CD4-positive, alpha-beta T cell (primary cell): ENCODE measurements at regions not wholly inside any gene's neighbourhood (a gene's known extent, or its start where the extent isn't known, plus 50 kb on each side); places are given as distances from the start of the nearest gene placed in this dataset.

Experiments
- ATAC-seq: fragments of 200-7000 bp; cut with Tn5 transposase; one replicate; pipeline ENCODE4 v1.10.0; 2022; ENCODE audit warnings: mild to moderate bottlenecking; ENCODE audit not compliant: poor library complexity
- CTCF ChIA-PET: fragments of 350-600 bp; sonication (Branson Sonifier 250); formaldehyde crosslinking; loops from one replicate; lab custom pipeline; 2021; ENCODE audit warnings: antibody characterized with exemption, inconsistent platforms; lab: Charles Lee
- POLR2A ChIA-PET: fragments of 350-600 bp; sonication (Branson Sonifier 250); formaldehyde crosslinking; loops from one replicate; lab custom pipeline; 2021; ENCODE audit warnings: antibody characterized with exemption, inconsistent platforms; lab: Charles Lee
- DNase-seq, 14 experiments: peaks; one replicate each; pipeline ENCODE4 v3.0.0-alpha.2; 2013 to 2020; ENCODE audit warnings: mixed read lengths in 2 of 14
- H3K27ac ChIP-seq, 2 donors: one replicate each; pipeline versions ENCODE4 v1.5.1 to v1.7.0; 2013; ENCODE audit warnings: low read length in 2 of 2, low read depth in 1 of 2, mild to moderate bottlenecking in 1 of 2
- H3K27me3 ChIP-seq, 2 experiments: 1 replicate in 1 of 2; 2 replicates in 1 of 2; pipeline versions ENCODE4 v1.6.1 to v1.7.0; 2013; ENCODE audit warnings: low read length in 2 of 2, control low read depth in 1 of 2, mild to moderate bottlenecking in 1 of 2, moderate library complexity in 1 of 2; ENCODE audit not compliant: insufficient read depth in 2 of 2, control insufficient read depth in 1 of 2
- H3K36me3 ChIP-seq: one replicate; pipeline ENCODE4 v1.6.1; 2013; ENCODE audit warnings: low read length, control low read depth; ENCODE audit not compliant: insufficient read depth
- H3K4me1 ChIP-seq: one replicate; pipeline ENCODE4 v1.6.1; 2013; ENCODE audit warnings: low read length, control low read depth; ENCODE audit not compliant: insufficient read depth
- H3K4me3 ChIP-seq: one replicate; pipeline ENCODE4 v1.5.1; 2013; ENCODE audit warnings: mild to moderate bottlenecking, low read length, moderate library complexity
- H3K9me3 ChIP-seq, 2 experiments: 1 replicate in 1 of 2; 2 replicates in 1 of 2; pipeline versions ENCODE4 v1.6.1 to v1.7.0; 2013; ENCODE audit warnings: low read length in 2 of 2, mild to moderate bottlenecking in 2 of 2, control low read depth in 1 of 2, moderate library complexity in 1 of 2; ENCODE audit not compliant: control insufficient read depth in 1 of 2, insufficient read depth in 1 of 2
- H3K27ac Mint-ChIP-seq: one replicate; pipeline ENCODE4 v1.8.0; 2020; ENCODE audit warnings: mixed read lengths
- H3K27me3 Mint-ChIP-seq: one replicate; pipeline ENCODE4 v1.8.0; 2021; ENCODE audit warnings: mixed read lengths
- H3K36me3 Mint-ChIP-seq: one replicate; pipeline ENCODE4 v1.8.0; 2021; ENCODE audit warnings: low read depth, mixed read lengths
- H3K4me1 Mint-ChIP-seq: one replicate; pipeline ENCODE4 v1.8.0; 2021; ENCODE audit warnings: low read depth, mixed read lengths
- H3K4me3 Mint-ChIP-seq: one replicate; pipeline ENCODE4 v1.8.0; 2020; ENCODE audit warnings: mild to moderate bottlenecking, mixed read lengths
- H3K9me3 Mint-ChIP-seq: one replicate; pipeline ENCODE4 v1.8.0; 2020; ENCODE audit warnings: mixed read lengths
- intact Hi-C, 2 experiments: fragments of 100-400 bp; cut with DNase I in 1 of 2; cut with micrococcal nuclease in 1 of 2; formaldehyde crosslinking; loops; one replicate each; pipeline versions ENCODE4 v1.15.1 to v1.9.0; 2023 to 2025; cut with DNase I, micrococcal nuclease
- TF ChIP-seq, protein P1 (sequence below): fragments of 200-600 bp; IDR thresholded peaks from one replicate; pipeline ENCODE4 v1.8.0; 2022; ENCODE audit warnings: antibody characterized with exemption, mild to moderate bottlenecking

DNA sequence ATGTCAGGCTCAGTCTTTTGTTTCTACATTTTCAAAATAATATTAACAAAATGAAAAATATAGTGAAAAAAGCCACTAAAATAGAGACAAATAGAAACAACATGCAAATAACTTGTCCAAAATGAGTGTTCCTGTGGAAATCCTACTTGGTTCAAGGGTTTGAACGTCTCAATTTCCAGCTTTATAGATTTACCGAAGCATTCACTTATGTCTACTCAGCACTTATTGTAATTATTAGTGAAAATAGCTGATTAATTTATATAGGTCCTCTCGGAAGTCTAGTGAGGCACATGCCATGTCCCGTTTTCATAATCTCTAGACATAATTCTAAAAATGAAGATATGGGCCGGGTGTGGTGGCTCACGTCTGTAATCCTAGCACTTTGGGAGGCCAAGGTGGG is 99.9 kb upstream of the NFIB start:
- H3K9me3 Mint-ChIP-seq = no peaks in the 10 kb centered on the region
- DNase-seq (no peak), ATAC-seq (no peak)
- H3K36me3 ChIP-seq = no peaks in the 10 kb centered on the region
- peaks cover 4% of the 10 kb centered on the region for H3K27me3 Mint-ChIP-seq
- H3K36me3 Mint-ChIP-seq = no peaks in the 10 kb centered on the region
- H3K27me3 ChIP-seq = no peaks in the 10 kb centered on the region
- POLR2A ChIA-PET = no interaction called here
- no peaks in the 10 kb centered on the region for H3K4me1 ChIP-seq
- intact Hi-C loops = no loop called here
- H3K4me1 Mint-ChIP-seq = no peaks in the 10 kb centered on the region
- CTCF ChIA-PET = no interaction called here
- H3K27ac ChIP-seq = no peak overlapping the region
- no peak overlapping the region for H3K4me3 ChIP-seq
- H3K9me3 ChIP-seq = no peaks in the 10 kb centered on the region
- no peak overlapping the region for H3K27ac Mint-ChIP-seq
- no peak overlapping the region for H3K4me3 Mint-ChIP-seq
- TF ChIP-seq, protein P1, sequence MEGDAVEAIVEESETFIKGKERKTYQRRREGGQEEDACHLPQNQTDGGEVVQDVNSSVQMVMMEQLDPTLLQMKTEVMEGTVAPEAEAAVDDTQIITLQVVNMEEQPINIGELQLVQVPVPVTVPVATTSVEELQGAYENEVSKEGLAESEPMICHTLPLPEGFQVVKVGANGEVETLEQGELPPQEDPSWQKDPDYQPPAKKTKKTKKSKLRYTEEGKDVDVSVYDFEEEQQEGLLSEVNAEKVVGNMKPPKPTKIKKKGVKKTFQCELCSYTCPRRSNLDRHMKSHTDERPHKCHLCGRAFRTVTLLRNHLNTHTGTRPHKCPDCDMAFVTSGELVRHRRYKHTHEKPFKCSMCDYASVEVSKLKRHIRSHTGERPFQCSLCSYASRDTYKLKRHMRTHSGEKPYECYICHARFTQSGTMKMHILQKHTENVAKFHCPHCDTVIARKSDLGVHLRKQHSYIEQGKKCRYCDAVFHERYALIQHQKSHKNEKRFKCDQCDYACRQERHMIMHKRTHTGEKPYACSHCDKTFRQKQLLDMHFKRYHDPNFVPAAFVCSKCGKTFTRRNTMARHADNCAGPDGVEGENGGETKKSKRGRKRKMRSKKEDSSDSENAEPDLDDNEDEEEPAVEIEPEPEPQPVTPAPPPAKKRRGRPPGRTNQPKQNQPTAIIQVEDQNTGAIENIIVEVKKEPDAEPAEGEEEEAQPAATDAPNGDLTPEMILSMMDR = no peak

DNA sequence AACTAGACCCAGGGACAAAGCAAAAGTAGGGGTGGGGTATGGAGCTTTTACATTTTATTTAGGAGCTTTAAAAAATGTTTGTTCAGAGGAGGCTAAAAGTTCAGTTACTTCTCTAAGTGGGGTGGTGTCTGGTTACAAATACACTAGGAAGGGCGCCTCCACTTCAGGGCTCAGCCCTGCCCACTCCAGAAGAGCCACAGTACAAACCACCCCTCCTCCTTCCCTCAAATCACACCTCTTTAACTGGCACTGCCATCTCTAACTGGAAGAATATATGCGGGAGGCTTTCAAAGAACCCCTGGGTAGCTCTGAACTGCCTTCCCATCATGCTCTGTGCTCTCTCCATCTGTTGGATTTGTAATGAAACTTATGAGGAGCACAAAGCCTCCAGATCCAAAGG is 98.8 kb upstream of the NFIB start:
- Histone ChIP-seq H3K9me3 (no peaks in the 10 kb centered on the region), H3K4me3 (no peak overlapping the region), H3K27me3 (no peaks in the 10 kb centered on the region), H3K36me3 (no peaks in the 10 kb centered on the region), H3K4me1 (no peaks in the 10 kb centered on the region), H3K27ac (no peak overlapping the region)
- H3K27me3 Mint-ChIP-seq = no peaks in the 10 kb centered on the region
- ChIA-PET CTCF (no interaction called here), POLR2A (interaction anchor here (0.7 kb wide), 1 partner anchor 37 kb away, joined by 3 read pairs; no protein-coding TSS in a partner anchor)
- TF ChIP-seq, protein P1 = no peak
- H3K4me1 Mint-ChIP-seq = no peaks in the 10 kb centered on the region
- H3K4me3 Mint-ChIP-seq = no peak overlapping the region
- ATAC-seq (no peak), DNase-seq (no peak)
- H3K9me3 Mint-ChIP-seq = no peaks in the 10 kb centered on the region
- intact Hi-C loops = no loop called here
- H3K27ac Mint-ChIP-seq = no peak overlapping the region
- H3K36me3 Mint-ChIP-seq = no peaks in the 10 kb centered on the region

DNA sequence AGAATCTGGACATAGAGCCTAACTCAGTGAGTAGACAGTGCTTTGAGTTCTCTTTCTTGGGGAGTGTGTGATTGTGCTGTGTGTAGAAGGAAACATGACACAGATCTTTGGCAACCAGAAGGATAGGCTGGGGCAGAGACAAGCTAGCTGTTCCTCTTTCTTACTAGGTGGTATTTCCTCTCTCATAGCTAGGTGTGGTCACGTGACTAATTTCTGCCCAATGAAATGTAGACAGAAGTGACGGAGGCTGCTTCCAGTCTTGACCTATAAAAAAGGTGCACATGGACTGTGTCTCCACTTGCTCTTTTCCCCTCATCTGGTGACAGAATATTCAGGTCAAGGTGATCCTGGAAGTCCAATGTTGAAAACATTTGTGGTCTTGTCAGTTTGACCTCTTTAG is 92.5 kb upstream of the NFIB start:
- POLR2A ChIA-PET = no interaction called here
- no peak for ATAC-seq
- H3K27ac Mint-ChIP-seq = no peak overlapping the region

More for the DNA sequence above, 92.5 kb upstream of the NFIB start:
- Mint-ChIP-seq H3K4me1 (no peaks in the 10 kb centered on the region), H3K27me3 (peaks cover 7% of the 10 kb centered on the region), H3K9me3 (no peaks in the 10 kb centered on the region), H3K36me3 (no peaks in the 10 kb centered on the region), H3K4me3 (no peak overlapping the region)
- TF ChIP-seq, protein P1 = no peak
- H3K36me3 ChIP-seq = no peaks in the 10 kb centered on the region
- no peaks in the 10 kb centered on the region for H3K27me3 ChIP-seq
- no peaks in the 10 kb centered on the region for H3K9me3 ChIP-seq
- H3K4me3 ChIP-seq = no peak overlapping the region
- CTCF ChIA-PET = no interaction called here
- intact Hi-C loops = no loop called here
- DNase-seq = no peak
- no peak overlapping the region for H3K27ac ChIP-seq
- no peaks in the 10 kb centered on the region for H3K4me1 ChIP-seq
